GM20000 (cell line): ENCODE measurements at regions not wholly inside any gene's neighbourhood (a gene's known extent, or its start where the extent isn't known, plus 50 kb on each side); places are given as distances from the start of the nearest gene placed in this dataset.

Source experiments
- DNase-seq: peaks from one replicate; pipeline ENCODE4 v3.0.0; 2012; ENCODE audit warnings: low spot score
- TF ChIP-seq, protein P1 (sequence below): IDR thresholded peaks from 2 replicates; pipeline ENCODE4 v1.5.1; 2012; ENCODE audit warnings: mild to moderate bottlenecking, control low read depth; ENCODE audit errors: extremely low read depth, missing control alignments

DNA sequence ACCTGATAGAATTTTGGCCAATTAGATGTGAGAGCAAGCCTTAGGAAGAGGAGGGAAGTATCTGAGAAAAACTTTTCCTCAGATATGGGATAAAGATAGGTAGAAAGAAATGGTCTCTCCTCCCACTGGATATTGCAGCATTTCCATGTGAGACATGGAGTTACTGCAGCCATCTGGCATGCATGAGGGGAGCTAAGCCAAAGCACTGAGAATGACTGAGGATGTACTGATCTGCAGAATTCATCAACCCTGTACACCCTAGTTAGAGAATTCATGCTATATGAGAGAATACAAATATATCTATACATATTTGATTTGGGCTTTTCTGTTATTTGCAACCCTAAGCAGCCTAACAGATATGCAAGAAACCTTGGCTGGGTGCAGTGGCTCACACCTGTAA lies 52.5 kb upstream of the RPL34 start:
- DNase-seq, result no peak
- TF ChIP-seq, protein P1, sequence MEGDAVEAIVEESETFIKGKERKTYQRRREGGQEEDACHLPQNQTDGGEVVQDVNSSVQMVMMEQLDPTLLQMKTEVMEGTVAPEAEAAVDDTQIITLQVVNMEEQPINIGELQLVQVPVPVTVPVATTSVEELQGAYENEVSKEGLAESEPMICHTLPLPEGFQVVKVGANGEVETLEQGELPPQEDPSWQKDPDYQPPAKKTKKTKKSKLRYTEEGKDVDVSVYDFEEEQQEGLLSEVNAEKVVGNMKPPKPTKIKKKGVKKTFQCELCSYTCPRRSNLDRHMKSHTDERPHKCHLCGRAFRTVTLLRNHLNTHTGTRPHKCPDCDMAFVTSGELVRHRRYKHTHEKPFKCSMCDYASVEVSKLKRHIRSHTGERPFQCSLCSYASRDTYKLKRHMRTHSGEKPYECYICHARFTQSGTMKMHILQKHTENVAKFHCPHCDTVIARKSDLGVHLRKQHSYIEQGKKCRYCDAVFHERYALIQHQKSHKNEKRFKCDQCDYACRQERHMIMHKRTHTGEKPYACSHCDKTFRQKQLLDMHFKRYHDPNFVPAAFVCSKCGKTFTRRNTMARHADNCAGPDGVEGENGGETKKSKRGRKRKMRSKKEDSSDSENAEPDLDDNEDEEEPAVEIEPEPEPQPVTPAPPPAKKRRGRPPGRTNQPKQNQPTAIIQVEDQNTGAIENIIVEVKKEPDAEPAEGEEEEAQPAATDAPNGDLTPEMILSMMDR, result no peak

GRCh38 chr4:108561116-108561515 lies 59.3 kb upstream of the RPL34 start:
- TF ChIP-seq, protein P1, result no peak
- DNase-seq, result no peak

- DNase-seq, result no peak
- TF ChIP-seq, protein P1, result no peak
Observed at GRCh38 chr4:108560616-108561015, 59.8 kb upstream of the RPL34 start.

DNA sequence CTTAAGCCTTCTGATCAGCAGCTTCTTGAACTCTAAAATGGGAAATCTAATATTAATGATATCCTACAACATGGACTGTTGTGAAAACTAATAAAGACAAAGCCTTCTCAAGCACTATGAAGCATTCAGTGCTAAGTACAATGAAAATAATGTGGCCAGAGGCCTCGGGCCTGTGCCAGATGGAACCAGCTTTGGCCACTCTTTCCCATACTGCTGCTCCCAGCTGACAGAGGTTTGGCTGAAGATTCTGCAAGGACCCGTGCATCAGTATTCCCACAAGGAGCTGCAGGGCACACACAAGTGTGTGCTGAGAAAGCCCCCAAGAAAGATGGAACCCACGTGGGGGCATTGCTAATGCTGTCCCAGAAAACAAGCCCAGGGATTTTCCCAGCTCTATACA lies 60.5 kb upstream of the RPL34 start:
- TF ChIP-seq, protein P1, result no peak
- DNase-seq, result no peak

DNA sequence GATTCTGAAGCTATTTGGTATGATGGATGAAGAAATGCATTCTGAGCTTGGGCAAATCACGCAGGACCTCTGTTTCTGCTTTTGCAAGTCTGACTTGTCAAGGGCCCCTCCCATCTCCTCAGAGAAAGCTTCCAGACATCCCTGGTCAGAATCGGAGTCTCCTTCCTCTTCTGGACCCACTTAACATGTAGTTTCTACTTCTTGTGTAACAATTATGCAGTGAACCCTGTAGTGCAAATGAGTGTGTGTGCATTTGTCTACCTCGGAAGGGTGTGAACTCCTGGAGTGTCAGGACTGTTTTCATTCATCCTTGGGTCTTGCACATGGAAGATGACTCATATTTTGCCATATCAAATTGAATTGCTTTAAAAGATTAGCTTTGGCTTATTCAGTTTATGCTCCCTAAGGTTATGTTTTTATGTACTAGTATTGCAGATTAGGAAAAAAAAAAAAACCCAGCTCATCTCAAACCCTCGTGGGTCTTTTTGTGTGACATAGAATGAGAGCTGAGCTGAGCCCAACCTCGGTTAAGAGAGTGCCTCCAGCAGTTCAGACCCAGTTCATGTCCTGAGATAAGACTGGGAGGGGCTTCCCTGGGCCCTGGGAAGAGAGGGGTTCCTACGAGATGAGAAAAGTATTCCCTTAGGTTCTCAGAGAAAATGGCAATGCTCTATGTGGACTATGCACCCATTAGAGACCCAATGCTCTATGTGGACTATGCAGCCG lies 61.1 kb upstream of the RPL34 start:
- no peak for DNase-seq
- TF ChIP-seq, protein P1, result no peak

DNA sequence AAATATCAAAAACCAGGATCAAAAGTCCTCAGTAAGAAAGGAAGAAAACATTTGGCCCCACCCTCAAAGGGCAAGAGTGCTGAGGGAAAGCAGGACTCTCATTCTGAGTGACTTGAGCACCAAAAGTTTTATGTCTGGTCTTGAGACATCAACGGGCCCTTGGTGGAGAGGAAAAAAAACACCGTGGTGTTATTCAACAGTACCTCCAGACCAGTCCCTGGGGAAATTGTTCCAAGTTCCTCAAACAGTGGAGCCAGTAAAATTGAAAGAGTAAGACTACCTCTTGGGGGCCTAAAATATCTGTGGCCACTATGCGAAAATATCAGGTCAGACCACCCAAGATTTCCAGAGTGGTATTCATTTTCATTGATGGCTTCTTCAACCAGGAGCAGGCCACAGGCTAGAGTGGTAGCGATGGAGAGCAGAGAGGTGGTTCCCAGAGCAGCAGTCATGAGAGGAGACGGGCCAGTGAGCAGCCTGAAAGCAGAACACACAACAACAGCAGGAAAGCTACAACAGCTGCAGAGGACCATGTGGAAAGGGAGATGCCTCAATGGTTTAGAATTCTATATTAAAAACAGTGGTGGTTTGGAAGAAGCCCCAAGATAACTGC lies 63.7 kb upstream of the RPL34 start:
- DNase-seq, result no peak
- TF ChIP-seq, protein P1, result no peak

DNA sequence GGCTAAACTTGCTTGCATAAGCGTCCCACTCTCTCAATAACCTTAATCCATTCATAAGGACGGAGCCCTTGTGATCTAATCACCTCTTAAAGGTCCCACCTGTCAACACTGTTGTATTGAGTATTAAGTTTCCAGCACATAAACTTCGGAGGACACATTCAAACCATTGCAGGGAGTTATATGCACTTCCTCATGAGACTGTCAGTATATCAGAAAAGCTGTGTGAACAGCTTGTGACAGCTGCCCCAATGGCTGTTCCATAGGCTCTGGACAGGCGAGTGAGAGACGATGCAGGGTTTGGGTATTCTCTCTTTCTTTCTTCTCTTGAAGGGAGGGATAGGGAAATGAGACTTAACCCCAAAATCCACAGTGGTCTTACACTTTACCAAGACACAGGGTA lies 64.2 kb upstream of the RPL34 start:
- no peak for DNase-seq
- TF ChIP-seq, protein P1, result no peak
